GM19463 (cell line): ENCODE measurements at regions not wholly inside any gene's neighbourhood (a gene's known extent, or its start where the extent isn't known, plus 50 kb on each side); places are given as distances from the start of the nearest gene placed in this dataset.
"Not testable (repeated sequence)": the region's sequence is repeated elsewhere in the genome, so short reads cannot be mapped to it uniquely, and the experiment has no call there.

ENCODE experiments used
- ATAC-seq: cut with Tn5 transposase; IDR thresholded peaks from one replicate; pipeline ENCODE4 v1.9.1; 2021; ENCODE audit warnings: mild to moderate bottlenecking, moderate library complexity; ENCODE audit not compliant: unreplicated experiment

DNA sequence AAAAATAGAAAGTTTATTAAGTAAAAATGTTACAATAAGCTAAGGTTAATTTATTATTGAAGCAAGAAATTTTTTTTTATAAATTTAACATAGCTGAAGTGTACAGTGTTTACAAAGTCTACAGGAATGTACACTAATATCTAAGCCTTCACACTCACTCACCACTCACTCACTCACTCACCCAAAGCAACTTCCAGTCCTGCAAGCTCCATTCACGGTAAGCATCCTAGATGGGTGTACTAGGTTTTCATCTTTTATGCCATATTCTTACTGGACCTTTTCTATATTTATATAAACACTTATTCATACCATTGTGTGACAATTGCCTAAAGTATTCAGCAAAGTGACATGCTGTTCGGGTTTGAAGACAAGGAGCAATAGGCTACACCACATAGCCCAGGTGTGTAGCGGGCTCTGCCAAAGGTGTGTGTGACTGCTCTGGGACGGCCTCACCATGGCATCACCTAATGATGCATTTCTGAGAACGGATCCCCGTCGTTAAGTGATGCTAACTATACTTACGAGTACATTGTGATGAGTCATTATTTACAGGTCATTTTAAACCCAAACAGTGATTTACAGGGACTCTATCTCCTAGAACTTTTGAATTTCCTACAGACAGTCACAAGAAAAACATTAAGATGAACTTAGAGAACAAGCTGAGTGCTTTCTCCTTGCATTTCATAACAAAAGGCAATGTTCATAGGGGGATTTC lies 76.3 kb upstream of the ID2 start:
- ATAC-seq = no peak

DNA sequence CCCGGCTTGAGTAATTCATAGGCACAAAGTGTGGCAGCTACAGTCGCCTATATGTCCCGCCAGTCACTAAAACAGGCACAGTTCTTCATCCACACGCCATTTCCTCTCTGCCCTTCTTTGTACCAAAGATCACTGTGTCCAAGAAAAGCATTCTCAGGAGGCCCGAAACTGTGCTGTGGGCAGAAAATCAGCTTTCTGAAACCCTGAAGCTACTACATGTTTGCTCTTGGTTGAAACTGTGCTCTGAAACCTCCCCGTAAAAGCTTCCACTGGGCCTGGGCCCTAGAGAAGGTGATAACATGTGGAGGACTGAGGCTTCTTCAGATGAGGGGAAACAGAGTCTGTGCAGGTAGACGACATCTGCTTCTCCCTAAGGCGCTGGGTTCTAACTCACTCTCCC lies 75.6 kb upstream of the ID2 start:
- ATAC-seq = peak; percentile 92

DNA sequence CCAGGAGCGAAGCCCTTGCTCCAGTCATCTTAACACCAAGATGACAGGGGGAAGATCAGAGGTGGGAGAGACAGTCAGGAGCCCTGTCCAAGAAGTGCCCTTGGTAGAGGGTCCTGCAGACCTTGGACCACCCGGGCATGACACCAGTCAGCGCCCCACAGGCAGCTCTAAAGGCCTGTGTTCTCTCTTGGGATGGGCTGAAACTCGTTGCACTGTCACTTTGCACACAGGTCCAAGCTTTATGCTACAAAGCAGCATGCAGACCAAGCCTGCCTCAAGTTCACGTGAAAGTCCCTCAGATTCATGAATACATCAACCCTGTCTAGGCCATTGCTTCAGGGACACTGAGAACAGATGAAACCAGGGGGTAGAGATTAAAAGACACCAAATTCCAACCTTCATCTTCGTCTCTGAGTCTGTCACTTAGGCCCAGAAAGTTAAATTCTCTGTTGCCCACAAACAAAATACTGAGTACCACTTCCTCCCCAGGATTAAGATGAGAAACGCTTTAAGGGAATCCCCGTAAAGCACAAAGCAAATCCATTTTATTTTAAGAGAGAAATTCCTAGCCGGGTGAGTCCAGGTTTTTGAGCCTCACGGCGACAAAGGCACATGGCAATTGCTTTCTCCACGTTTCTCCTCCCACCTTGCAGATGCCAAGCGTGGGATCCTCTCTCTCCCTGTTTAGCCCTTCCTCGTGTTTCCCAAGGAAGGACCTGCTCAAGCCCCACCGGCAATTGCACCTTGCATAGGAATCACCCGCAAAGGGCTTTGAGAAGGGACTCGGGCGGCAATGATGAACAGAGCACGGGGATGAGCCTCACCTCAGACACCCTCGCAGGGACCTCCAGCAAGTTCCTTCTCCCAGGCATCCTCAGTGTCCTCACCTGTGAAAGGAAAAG lies 75.0 kb upstream of the ID2 start:
- ATAC-seq = peak; percentile 6

DNA sequence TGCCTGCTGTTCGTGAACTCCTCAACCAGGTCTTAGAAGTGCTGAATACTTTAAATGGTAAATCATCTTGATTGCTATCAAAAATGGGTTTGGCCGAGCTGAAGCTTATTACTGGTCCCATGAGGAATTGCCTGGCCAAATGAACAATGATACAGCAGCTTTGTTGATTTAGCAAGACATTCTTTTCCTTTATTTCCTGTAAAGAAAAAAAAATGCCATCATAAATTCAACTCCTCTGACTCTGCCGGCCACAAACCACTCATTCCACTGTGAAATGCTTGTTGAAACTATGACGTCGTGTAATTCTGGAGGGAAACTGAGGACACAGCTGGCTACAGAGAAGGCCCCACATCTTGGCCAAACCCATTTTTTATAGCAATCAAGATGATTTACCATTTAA lies 74.2 kb upstream of the ID2 start:
- ATAC-seq = no peak

DNA sequence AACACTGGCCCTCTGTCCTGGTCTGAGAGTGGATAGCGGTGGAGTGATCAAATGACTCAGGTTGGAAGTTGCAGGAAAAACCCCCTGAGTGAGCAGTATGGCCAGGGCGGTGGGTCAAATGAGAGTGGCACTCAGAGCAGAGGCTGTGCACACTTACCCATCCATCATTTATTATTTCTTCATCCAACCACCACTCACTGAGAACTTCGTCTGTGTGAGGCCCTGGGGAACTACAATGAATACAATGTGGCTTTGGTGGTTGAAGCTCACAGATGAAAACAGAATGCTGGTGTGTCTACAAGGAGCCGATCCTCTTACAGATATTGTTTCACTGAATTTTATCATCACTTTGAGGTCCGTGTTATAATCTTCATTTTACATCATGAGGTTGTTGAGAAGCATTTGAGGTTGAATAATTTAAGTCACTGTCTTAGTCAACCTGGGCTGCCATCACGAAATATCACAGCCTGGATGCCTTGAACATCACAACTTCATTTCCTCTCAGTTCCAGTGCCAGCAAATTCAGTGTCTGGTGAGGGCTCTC lies 73.4 kb upstream of the ID2 start:
- no peak for ATAC-seq

DNA sequence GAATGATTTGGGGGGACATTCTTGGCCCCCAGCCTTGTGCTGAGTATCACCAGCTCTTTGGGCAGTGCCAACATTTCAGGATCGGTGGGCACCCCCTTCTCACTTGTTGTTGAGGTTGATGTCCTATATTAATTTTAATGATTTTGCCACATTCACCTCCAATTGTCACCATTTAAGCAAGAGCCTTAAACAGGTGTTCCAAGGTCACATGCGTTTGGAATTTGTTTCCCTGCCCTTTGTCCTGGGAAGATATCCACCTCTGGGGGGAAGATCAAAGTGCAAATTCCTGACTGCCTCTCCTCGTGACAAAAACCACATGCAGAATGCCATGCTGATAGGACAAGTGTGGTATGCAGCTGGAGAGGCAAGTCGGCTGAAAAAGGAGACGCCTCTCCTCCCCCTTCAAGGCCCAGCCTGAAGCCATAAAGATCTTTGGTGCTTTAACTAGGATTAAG lies 72.5 kb upstream of the ID2 start:
- ATAC-seq = no peak

DNA sequence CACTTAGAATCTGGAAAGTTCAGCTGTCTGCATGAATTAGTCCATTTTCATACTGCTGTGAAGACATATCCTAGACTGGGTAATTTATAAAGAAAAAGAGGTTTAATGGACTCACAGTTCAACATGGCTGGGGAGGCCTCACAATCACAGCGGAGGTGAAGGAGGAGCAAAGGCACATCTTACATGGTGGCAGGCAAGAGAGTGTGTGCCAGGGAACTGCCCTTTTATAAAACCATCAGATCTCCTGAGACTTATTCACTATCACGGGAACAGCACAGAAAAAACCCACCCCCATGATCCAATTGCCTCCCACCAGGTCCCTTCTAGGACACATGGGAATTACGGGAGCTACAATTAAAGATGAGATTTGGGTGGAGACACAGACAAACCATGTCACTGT lies 71.1 kb upstream of the ID2 start:
- not testable (repeated sequence) for ATAC-seq

DNA sequence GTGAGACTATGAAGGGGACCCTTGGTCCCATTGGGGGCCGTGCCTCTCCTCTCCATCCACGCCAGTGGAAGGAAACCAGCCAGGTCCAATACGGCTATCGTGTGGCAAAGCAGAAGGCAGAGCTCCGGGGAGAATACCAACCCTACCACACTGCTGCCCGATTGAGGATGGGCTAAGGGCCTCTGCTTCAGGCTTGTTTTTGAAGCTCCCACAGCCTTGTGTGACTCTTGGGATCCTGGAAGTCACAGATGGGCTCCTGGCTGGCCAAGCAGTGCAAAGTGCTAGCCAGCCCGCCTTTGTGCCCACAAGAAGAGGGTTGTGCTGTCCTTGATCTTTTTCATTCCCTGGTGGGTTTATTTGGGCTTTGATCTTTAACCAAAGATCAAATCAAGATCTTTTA lies 70.6 kb upstream of the ID2 start:
- ATAC-seq = no peak

DNA sequence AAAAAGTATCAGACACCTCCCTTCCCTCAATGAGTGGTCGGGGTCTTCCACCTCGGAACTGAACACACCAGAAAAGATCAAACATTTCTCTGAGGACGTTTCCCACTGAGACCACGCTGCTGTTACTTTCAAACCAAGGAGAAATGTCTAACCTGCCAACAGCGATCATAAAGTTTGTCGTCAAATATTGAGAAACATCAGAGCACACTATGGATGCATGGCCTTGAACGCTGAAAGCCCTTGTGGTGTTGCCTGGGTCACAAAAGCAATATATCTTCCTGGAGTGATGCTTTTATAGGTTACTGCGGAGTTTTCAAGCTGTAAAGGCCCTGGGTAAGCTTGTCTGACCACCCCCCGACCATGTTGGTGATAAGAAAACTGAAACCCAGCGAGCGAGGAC lies 70.2 kb upstream of the ID2 start:
- ATAC-seq = no peak

DNA sequence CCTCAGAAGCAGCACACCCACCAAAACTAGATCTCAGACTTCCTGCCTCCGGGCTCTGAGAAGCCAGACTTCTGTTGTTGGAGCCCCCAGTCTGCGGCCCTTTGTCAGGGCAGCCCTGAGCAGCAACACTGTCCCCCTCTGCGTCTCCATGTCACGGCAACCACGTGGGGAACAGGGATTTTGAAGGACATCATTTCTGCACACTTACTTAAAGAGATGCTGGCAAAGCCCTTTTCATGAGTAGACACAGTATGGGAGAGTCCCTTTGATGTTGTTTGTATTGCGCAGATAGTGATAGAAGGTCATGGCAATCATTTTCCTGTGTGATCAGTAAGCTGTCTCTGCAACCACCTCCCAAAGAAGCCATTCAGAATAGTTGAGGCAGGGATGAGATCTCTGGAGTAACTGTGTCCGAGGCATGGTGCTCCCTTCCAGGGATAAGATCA lies 69.1 kb upstream of the ID2 start:
- ATAC-seq = no peak

DNA sequence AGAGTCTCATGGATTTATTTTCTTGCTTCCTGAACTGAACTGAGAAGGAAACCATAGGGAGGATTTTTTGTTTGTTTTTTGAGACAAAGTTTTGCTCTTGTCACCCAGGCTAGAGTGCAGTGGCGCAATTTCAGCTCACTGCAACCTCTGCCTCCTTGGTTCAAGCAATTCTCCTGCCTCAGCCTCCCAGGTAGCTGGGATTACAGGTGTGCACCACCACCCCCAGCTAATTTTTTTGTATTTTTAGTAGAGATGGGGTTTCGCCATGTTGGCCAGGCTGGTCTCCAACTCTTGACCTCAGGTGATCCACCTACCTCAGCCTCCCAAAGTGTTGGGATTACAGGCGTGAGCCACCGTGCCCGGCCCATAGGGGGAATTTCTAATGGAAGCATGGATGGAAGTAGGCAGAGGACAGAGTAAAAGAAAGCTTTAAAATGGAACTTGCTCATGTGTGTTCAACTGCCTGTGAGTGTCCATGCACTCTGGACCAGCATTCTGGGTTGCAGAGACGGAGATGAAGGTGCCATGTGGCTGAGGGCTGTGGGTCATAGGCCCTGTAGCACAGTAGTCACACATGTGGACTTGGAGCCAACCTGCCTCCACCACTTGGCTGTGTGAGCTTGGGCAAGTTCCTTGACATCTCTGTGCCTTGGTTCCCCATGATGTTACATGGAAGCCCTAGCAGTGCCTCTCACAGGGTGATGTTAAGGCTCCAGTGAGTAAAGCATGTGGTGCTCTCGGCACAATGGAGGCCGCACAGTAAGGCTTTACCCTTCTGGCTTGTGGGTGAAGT lies 68.5 kb upstream of the ID2 start:
- not testable (repeated sequence) for ATAC-seq

DNA sequence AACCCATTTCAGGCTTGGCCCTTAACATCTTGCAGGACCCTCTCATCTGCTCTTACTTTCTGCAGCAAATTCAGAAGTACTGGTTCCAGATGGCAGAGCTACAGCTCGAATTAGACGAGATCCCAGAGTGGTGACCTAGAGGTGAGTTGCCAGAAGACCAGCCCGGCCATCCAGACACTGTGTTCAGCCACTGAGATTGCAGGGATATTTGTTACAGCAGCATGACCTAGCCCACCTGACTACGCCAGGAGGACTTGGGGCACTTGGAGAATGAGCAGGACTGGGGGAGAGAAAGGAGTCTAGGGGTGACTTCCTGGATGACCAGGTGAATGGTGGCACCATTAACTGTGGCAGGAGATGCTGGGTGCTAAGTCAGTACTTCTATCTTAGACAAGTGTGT lies 67.2 kb upstream of the ID2 start:
- no peak for ATAC-seq

DNA sequence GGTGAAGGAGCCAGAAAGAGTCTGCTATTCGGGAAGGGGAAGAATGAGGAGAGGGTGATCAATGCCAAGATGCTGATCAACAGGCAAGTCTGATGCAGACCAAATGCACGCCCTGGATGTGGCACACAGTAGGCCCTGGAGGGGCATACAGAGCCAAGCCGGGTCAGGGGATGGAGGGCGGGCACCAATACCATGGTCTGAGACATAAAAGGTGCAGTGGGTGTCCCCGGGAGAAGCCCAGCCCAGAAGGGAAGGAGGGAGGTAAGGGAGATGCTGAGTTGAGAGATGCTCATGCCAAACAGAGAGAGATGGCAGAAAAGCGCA lies 66.6 kb upstream of the ID2 start:
- ATAC-seq = no peak

DNA sequence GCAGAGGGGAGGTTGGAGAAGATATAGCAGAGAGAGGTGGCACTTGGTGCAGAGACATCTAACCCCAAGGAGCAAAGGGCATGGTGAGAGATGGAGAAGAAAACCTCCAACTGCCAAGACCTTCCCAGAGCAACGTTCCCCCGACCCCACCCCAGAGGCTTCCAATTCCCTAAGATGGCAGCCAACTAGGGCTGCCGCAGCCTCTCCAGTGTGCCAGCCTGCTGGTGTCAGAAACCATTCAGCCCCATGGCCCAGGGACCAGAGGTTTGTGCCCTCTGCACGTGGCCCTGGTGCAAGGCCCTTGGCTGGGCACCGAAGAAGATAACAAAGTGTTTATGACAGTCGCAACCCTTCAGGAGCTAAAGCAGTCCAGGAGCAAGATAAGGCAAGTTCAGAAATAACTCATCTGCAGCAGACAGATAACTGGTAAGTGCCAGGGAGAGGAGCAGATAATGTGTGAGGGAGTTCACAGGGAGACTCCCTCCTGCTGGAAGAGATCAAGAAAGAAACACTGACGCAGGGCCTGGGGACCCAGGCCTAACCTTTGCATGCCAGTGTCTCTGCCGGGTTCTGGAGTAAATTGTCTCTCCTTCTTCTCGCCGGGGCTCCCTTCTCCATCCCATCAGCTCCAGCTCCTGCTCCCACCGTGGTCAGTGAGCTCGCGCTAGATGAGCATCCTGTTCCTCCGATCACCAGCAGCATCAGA lies 66.1 kb upstream of the ID2 start:
- ATAC-seq = no peak

DNA sequence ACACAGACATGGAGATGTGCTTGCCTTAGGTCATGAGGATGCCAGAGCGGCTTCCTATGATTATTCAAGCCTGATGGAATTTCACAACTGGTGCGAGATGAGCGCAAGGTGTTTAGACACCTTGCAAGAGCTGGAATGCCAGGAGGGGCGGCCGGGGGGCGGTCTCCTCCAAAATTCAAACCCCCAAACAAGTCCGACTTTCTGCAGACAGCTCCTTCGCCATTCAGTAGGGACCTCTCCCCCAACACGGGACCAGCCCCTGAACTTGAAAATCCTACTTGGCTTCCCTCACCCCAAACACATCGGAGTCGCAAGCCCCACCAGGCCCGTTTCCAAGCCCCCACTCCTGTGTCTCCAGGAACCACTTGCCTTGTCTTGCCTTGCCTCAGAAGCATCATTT lies 64.8 kb upstream of the ID2 start:
- ATAC-seq = no peak

DNA sequence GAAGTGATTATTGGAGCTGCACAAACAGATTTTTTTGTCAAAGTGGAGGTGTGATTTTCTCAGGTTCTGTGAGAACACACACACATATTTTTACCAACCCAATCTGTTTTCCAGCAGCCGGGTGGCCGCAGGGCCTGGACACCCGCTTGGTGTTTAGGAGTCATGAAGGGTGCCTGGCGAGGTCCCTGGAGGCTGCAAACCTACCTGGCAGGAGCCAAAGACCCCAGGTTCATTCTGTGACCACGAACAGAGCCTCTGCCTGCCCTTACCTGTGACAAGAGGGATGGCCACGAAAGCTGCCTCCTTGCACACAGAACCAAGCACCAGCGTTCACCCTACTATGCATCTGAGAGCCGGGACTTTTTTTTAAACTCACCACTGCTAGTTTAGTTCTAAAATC lies 64.3 kb upstream of the ID2 start:
- no peak for ATAC-seq

DNA sequence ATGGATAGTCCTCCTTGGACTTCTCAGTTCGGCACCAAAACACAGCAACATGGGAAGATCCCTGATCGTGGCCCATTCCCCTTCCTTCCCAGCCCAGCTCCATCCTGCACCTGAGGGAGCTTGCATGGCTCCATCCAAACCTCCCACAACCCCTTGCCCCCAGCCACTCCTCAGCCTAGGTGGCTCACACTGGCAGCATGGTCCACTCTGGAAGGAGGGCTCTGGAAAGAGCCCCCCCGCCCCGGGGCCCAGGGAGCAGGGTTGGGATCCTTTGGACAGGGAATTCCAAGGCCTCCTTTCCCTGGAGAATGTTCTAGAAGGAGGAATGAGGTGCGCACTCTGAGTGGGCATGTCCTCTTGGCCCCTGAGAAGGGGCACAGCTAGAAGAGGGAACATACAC lies 62.8 kb upstream of the ID2 start:
- no peak for ATAC-seq

DNA sequence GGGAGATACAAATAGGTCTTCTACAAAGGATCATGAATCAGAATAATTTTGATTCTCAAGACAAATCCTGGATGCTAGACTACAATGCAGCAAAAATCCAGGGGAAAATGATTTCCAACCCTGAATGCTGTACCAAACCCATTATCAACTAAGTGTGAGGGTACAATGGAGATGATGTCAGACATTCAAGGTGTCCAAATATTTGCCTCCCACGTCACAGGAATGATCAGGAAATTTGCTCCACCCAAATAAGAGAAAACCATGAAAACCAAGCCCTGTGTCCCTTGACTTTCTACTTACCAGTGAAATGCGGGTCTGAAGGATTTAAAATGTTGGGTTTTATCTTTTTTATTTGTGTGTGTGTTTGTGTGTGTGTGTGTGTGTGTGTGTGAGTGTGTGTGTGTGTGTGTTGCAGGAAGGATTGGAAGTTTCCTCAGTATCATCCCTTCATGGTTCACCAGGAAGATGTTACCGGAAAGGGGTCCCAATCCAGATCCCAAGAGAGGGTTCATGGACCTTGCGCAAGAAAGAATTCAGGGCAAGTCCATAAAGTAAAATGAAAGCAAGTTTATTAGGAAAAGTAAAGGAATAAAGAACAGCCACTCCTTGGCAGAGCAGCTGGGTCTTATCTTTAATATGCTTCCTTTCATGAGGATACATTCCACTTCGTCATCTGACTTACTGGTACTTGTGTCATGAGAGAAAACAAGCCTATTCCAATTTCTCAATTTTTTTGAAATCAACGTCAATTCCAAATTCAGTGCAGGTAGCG lies 61.1 kb upstream of the ID2 start:
- ATAC-seq = no peak

DNA sequence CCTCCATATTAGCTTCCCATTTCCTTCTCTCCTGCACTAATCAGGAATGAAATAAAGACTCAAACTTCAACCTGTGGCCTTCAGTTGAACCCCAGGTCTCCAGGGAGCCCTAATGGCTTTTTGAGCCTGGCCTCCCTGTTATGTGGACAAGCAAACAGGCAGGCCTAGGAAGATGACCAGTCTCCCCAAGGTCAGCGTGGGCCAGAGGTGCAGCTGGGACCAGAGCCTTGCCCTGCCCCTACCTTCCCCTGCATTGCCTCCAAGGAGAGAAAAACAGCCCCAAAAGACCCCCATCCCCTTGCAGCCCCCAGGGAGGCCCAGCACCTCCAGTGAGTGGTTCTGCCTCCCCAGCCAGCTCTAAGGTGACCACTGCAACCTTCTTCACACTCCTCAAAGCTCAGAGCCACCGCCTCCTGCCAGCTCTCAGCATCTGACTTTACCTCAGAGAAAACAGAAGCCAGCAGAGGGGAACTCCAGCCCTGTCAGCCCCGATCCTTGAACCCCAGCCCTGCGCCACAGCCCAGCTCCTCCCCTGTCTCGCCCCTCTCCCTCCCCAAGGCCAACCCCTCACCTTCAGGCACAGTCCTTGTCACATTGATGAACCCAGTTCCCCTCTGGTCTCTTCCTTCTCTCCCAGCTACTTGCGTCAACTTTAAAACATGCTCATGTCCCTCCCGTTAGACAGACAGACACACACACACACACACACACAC lies 59.5 kb upstream of the ID2 start:
- ATAC-seq = no peak
